Esophagus squamous epithelium (tissue), 5 donors: ENCODE measurements at regions not wholly inside any gene's neighbourhood (a gene's known extent, or its start where the extent isn't known, plus 50 kb on each side); places are given as distances from the start of the nearest gene placed in this dataset.
"Not testable (repeated sequence)": the region's sequence is repeated elsewhere in the genome, so short reads cannot be mapped to it uniquely, and the experiment has no call there.

ENCODE experiments used
- DNase-seq: peaks from one replicate; lab custom pipeline; 2025; lab: John Stamatoyannopoulos, UW
- H3K27ac ChIP-seq, 4 donors: fragments of 200-600 bp; sonication (generic); one replicate each; pipeline ENCODE4 v1.5.1; 2016 to 2019; ENCODE audit warnings: mild to moderate bottlenecking in 1 of 4
- H3K27me3 ChIP-seq, 4 donors: fragments of 200-600 bp; sonication (generic); 1 replicate in 3 of 4; 2 replicates in 1 of 4; pipeline versions ENCODE4 v1.5.1 to v1.6.0; 2017 to 2021; ENCODE audit warnings: antibody characterized with exemption in 1 of 4
- H3K36me3 ChIP-seq, 3 donors: fragments of 200-600 bp; sonication (generic); one replicate each; pipeline ENCODE4 v1.5.1; 2016 to 2019
- H3K4me1 ChIP-seq, 3 donors: fragments of 200-600 bp; sonication (generic); one replicate each; pipeline ENCODE4 v1.5.1; 2017 to 2019
- H3K4me3 ChIP-seq, 4 donors: fragments of 200-600 bp; sonication (generic); 1 replicate in 3 of 4; 2 replicates in 1 of 4; pipeline ENCODE4 v1.5.1; 2016 to 2019; ENCODE audit warnings: mild to moderate bottlenecking in 2 of 4, moderate library complexity in 1 of 4
- H3K9me3 ChIP-seq, 3 donors: fragments of 200-600 bp; sonication (generic); one replicate each; pipeline ENCODE4 v1.5.1; 2016 to 2019
- CTCF ChIP-seq, 6 experiments: fragments of 450-650 bp in 4 of 6; fragments of 200-600 bp in 2 of 6; sonication (generic) in 2 of 6; IDR thresholded peaks; one replicate each; pipeline ENCODE4 v1.5.1; 2016 to 2019; ENCODE audit warnings: antibody characterized with exemption in 6 of 6, mild to moderate bottlenecking in 4 of 6, moderate library complexity in 4 of 6
- POLR2A ChIP-seq, 4 donors: fragments of 450-650 bp; IDR thresholded peaks; one replicate each; pipeline ENCODE4 v1.6.1; 2017; ENCODE audit warnings: antibody characterized with exemption in 4 of 4, mild to moderate bottlenecking in 4 of 4, moderate library complexity in 3 of 4
- WGBS, 2 donors: methylation state at CpG; one replicate each; pipeline ENCODE4 v1.1.5; 2018; 5-methylcytosine and 5-hydroxymethylcytosine counted together
- intact Hi-C: fragments of 100-400 bp; cut with DNase I; formaldehyde crosslinking; loops from one replicate; pipeline ENCODE4 v1.15.0; 2022
- donor health status: DM: yes; HTN: yes; CAD: no.

- intact Hi-C loops: no loop called here
- no peak for DNase-seq
- Histone ChIP-seq H3K36me3 (no peaks in the 10 kb centered on the region), H3K9me3 (no peaks in the 10 kb centered on the region), H3K4me1 (peaks cover 9 to 26% (median 15%) of the 10 kb centered on the region in 3 donors), H3K4me3 (no peak overlapping the region), H3K27ac (peak overlapping the region in 1 of 4 donors; percentile 25), H3K27me3 (no peaks in the 10 kb centered on the region)
- 29 to 53% methylated on average over 12 of the region's 12 CpGs for WGBS, 2 donors
- TF ChIP-seq CTCF (IDR thresholded peaks at IDR 0.05) (no peak), POLR2A (IDR thresholded peaks at IDR 0.05) (no peak)
Measured at GRCh38 chr2:234861841-234862735, 89.7 kb upstream of the SH3BP4 start.

- H3K4me1 ChIP-seq: peaks cover 9 to 26% (median 15%) of the 10 kb centered on the region in 3 donors
- H3K27me3 ChIP-seq, H3K4me3 ChIP-seq, H3K36me3 ChIP-seq, intact Hi-C loops, H3K27ac ChIP-seq, H3K9me3 ChIP-seq, DNase-seq: not testable (repeated sequence)
- WGBS, 2 donors: 87 to 91% methylated on average over 6 to 8 of the region's 8 CpGs
Measured at GRCh38 chr2:234859330-234859872, 92.4 kb upstream of the SH3BP4 start.

GRCh38 chr2:234858790-234859329 lies 93.0 kb upstream of the SH3BP4 start:
- Histone ChIP-seq H3K36me3 (no peaks in the 10 kb centered on the region), H3K9me3 (no peaks in the 10 kb centered on the region), H3K4me1 (peaks cover 9 to 26% (median 15%) of the 10 kb centered on the region in 3 donors), H3K27me3 (no peaks in the 10 kb centered on the region), H3K4me3 (no peak overlapping the region), H3K27ac (no peak overlapping the region)
- DNase-seq: no peak
- WGBS, 2 donors: 69 to 75% methylated on average over 5 to 6 of the region's 6 CpGs
- intact Hi-C loops: no loop called here
- no peak for TF ChIP-seq CTCF (IDR thresholded peaks at IDR 0.05)
- no peak for TF ChIP-seq POLR2A (IDR thresholded peaks at IDR 0.05)

- intact Hi-C loops: no loop called here
- H3K4me1 ChIP-seq: peaks cover 4 to 19% (median 8%) of the 10 kb centered on the region in 3 donors
- 83 to 96% methylated on average over 7 of the region's 7 CpGs for WGBS, 2 donors
- no peaks in the 10 kb centered on the region for H3K36me3 ChIP-seq
- DNase-seq: no peak
- no peak overlapping the region for H3K4me3 ChIP-seq
- H3K27ac ChIP-seq: no peak overlapping the region
- no peak for TF ChIP-seq CTCF (IDR thresholded peaks at IDR 0.05)
- no peak for TF ChIP-seq POLR2A (IDR thresholded peaks at IDR 0.05)
- H3K9me3 ChIP-seq: no peaks in the 10 kb centered on the region
- no peaks in the 10 kb centered on the region for H3K27me3 ChIP-seq
Measured at GRCh38 chr2:234858145-234858544, 93.7 kb upstream of the SH3BP4 start.

GRCh38 chr2:234853729-234854128 lies 98.1 kb upstream of the SH3BP4 start:
- DNase-seq: no peak
- Histone ChIP-seq H3K27me3 (no peaks in the 10 kb centered on the region), H3K9me3 (no peaks in the 10 kb centered on the region), H3K4me3 (no peak overlapping the region), H3K36me3 (no peaks in the 10 kb centered on the region), H3K27ac (no peak overlapping the region), H3K4me1 (no peaks in the 10 kb centered on the region)
- intact Hi-C loops: no loop called here
- no peak for TF ChIP-seq CTCF (IDR thresholded peaks at IDR 0.05)
- no peak for TF ChIP-seq POLR2A (IDR thresholded peaks at IDR 0.05)
- WGBS, 2 donors: 76 to 86% methylated on average over 2 of the region's 2 CpGs
